ENCODE measurements at regions not wholly inside any gene's neighbourhood (a gene's known extent, or its start where the extent isn't known, plus 50 kb on each side); places are given as distances from the start of the nearest gene placed in this dataset.

GRCh38 chr22:26800858-26801257 is 143.5 kb downstream of the MIAT start:
- no peaks in the 10 kb centered on the region for H3K27me3 ChIP-seq
- no peak overlapping the region for H3K27ac ChIP-seq
- no peaks in the 10 kb centered on the region for H3K36me3 ChIP-seq
- no peaks in the 10 kb centered on the region for H3K4me1 ChIP-seq
- H3K4me3 ChIP-seq = no peak overlapping the region
- no peak for DNase-seq (ENCODE audit: extremely low spot score in 2 of 2)
- intact Hi-C loops (cut with DNase I) = no loop called here
- H3K9me3 ChIP-seq = no peaks in the 10 kb centered on the region
- TF ChIP-seq POLR2AphosphoS5 (IDR thresholded peaks at IDR 0.05; ENCODE audit: insufficient read depth in 1 of 2, low read depth in 1 of 2) (no peak), POLR2A (IDR thresholded peaks at IDR 0.05) (no peak), CTCF (IDR thresholded peaks at IDR 0.05) (no peak)

- no peak overlapping the region for H3K27ac ChIP-seq
- no peak for TF ChIP-seq POLR2A (IDR thresholded peaks at IDR 0.05)
- no peak for TF ChIP-seq CTCF (IDR thresholded peaks at IDR 0.05)
- no peak for TF ChIP-seq POLR2AphosphoS5 (IDR thresholded peaks at IDR 0.05; ENCODE audit: insufficient read depth in 1 of 2, low read depth in 1 of 2)
- H3K27me3 ChIP-seq = no peaks in the 10 kb centered on the region
- no peaks in the 10 kb centered on the region for H3K4me1 ChIP-seq
- no peaks in the 10 kb centered on the region for H3K9me3 ChIP-seq
- H3K4me3 ChIP-seq = no peak overlapping the region
- intact Hi-C loops (cut with DNase I) = no loop called here
- H3K36me3 ChIP-seq = no peaks in the 10 kb centered on the region
- DNase-seq (ENCODE audit: extremely low spot score in 2 of 2) = no peak
These were observed 144.1 kb downstream of the MIAT start for GRCh38 chr22:26801449-26801848.

GRCh38 chr22:26804315-26804714 is 146.9 kb downstream of the MIAT start:
- Histone ChIP-seq H3K4me1 (no peaks in the 10 kb centered on the region), H3K27ac (no peak overlapping the region), H3K27me3 (no peaks in the 10 kb centered on the region), H3K36me3 (no peaks in the 10 kb centered on the region), H3K9me3 (no peaks in the 10 kb centered on the region), H3K4me3 (no peak overlapping the region)
- no peak for DNase-seq (ENCODE audit: extremely low spot score in 2 of 2)
- TF ChIP-seq POLR2AphosphoS5 (IDR thresholded peaks at IDR 0.05; ENCODE audit: insufficient read depth in 1 of 2, low read depth in 1 of 2) (no peak), POLR2A (IDR thresholded peaks at IDR 0.05) (no peak), CTCF (IDR thresholded peaks at IDR 0.05) (no peak)
- intact Hi-C loops (cut with DNase I) = no loop called here

- intact Hi-C loops (cut with DNase I) = no loop called here
- H3K27me3 ChIP-seq = no peaks in the 10 kb centered on the region
- no peak overlapping the region for H3K27ac ChIP-seq
- no peak overlapping the region for H3K4me3 ChIP-seq
- H3K9me3 ChIP-seq = no peaks in the 10 kb centered on the region
- no peaks in the 10 kb centered on the region for H3K36me3 ChIP-seq
- no peaks in the 10 kb centered on the region for H3K4me1 ChIP-seq
- DNase-seq (ENCODE audit: extremely low spot score in 2 of 2) = no peak
- TF ChIP-seq POLR2AphosphoS5 (IDR thresholded peaks at IDR 0.05; ENCODE audit: insufficient read depth in 1 of 2, low read depth in 1 of 2) = no peak
- TF ChIP-seq CTCF (IDR thresholded peaks at IDR 0.05) = no peak
- TF ChIP-seq POLR2A (IDR thresholded peaks at IDR 0.05) = no peak
These were observed 147.6 kb downstream of the MIAT start for GRCh38 chr22:26804911-26805539.

GRCh38 chr22:26806445-26807175 is 149.2 kb downstream of the MIAT start:
- no peaks in the 10 kb centered on the region for H3K4me1 ChIP-seq
- no peaks in the 10 kb centered on the region for H3K9me3 ChIP-seq
- H3K4me3 ChIP-seq = no peak overlapping the region
- DNase-seq (ENCODE audit: extremely low spot score in 2 of 2) = no peak
- H3K27me3 ChIP-seq = no peaks in the 10 kb centered on the region
- TF ChIP-seq CTCF (IDR thresholded peaks at IDR 0.05) (no peak), POLR2AphosphoS5 (IDR thresholded peaks at IDR 0.05; ENCODE audit: insufficient read depth in 1 of 2, low read depth in 1 of 2) (no peak), POLR2A (IDR thresholded peaks at IDR 0.05) (no peak)
- intact Hi-C loops (cut with DNase I) = no loop called here
- H3K36me3 ChIP-seq = no peaks in the 10 kb centered on the region
- H3K27ac ChIP-seq = no peak overlapping the region

All from vagina (tissue), 2 donors.